ENCODE measurements at regions not wholly inside any gene's neighbourhood (a gene's known extent, or its start where the extent isn't known, plus 50 kb on each side); places are given as distances from the start of the nearest gene placed in this dataset.

DNA sequence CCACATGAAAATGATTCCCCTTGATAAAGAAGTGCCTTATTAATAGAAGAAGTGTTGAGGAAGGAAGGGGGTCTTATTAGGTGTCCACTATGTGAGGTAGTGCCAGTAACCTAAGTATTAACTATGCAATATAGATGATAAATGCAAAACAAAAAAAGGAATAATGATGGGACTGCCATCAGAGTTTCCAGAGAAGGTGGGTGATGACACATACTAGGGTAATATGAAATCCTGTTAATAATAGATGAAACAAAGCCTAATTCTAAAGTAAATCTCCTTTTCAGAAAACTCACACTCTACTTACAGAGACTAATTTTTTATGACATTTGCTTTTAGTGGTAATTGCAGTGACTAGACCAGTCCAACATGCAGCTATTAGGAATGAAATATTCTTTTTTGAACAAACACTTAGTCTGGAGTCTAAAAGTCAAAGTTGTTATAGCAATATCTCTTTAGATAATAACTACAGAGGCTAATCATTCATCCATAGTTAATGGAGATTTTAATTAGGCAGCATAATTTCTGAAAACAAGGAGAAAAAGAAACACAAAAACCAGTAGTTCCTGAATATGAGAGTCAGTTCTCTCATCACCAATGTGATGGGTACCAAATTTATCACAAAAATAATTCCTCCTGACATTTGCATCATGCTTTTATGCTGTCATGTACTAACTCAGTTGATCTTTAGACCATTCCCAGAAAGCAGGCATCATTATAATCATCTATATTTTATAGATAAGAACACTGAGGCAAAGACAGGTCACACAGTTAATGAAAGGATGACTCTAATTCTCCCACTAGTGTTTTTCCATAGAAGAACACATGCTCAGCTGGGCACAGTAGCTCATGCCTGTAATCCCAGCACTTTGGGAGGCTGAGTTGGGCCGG, 208.8 kb upstream of the ARG1 start:
- TF ChIP-seq EZH2 (IDR thresholded peaks at IDR 0.05; ENCODE audit: borderline replicate concordance, low read depth, low read length, poor library complexity, severe bottlenecking) = no peak
- TF ChIP-seq, protein P1, sequence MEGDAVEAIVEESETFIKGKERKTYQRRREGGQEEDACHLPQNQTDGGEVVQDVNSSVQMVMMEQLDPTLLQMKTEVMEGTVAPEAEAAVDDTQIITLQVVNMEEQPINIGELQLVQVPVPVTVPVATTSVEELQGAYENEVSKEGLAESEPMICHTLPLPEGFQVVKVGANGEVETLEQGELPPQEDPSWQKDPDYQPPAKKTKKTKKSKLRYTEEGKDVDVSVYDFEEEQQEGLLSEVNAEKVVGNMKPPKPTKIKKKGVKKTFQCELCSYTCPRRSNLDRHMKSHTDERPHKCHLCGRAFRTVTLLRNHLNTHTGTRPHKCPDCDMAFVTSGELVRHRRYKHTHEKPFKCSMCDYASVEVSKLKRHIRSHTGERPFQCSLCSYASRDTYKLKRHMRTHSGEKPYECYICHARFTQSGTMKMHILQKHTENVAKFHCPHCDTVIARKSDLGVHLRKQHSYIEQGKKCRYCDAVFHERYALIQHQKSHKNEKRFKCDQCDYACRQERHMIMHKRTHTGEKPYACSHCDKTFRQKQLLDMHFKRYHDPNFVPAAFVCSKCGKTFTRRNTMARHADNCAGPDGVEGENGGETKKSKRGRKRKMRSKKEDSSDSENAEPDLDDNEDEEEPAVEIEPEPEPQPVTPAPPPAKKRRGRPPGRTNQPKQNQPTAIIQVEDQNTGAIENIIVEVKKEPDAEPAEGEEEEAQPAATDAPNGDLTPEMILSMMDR (conservative IDR thresholded peaks at IDR 0.05; ENCODE audit: low read depth, low read length) = no peak
- Histone ChIP-seq H3K4me3 (ENCODE audit: low read depth, low read length, poor library complexity, severe bottlenecking) (no peak overlapping the region), H3K9me3 (ENCODE audit: low read depth, low read length, poor library complexity, severe bottlenecking) (no peaks in the 10 kb centered on the region), H3K27me3 (replicated peaks; ENCODE audit: insufficient read depth, low read depth, low read length, poor library complexity) (no peaks in the 10 kb centered on the region), H3K27ac (ENCODE audit: low read depth, low read length, poor library complexity, severe bottlenecking) (no peak overlapping the region), H3K4me1 (ENCODE audit: insufficient read depth, low read length, poor library complexity, severe bottlenecking) (peaks cover 35% of the 10 kb centered on the region), H3K36me3 (ENCODE audit: insufficient read depth, low read length, poor library complexity, severe bottlenecking) (no peaks in the 10 kb centered on the region)
- intact Hi-C loops (cut with micrococcal nuclease; ENCODE audit: unreplicated experiment) = no loop called here
- BruUV-seq (replicated peaks) = no TSS peak
- no peak for DNase-seq (ENCODE audit: low spot score)
- ChIA-PET CTCF (no interaction called here), POLR2A (ENCODE audit: low non-redundant PET) (no interaction called here)

DNA sequence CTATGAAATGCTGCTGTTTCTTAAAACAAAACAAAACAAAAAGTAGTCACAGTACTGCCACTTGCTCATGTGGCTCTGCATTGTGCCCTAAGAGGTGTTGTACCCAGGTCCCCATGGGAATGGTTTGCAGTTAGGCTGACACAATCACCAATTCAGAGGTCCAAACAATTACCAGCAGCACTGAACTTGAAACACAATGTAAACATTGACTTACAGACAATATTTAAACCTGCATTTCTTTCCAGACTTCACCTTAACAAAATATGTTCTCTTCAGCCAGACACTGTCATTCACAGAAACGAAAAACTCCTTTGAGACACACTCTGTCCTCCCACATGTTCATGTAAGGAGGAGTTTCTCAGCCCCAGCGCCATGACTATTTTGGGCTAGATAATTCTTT, 206.8 kb upstream of the ARG1 start:
- no TSS peak for BruUV-seq (replicated peaks)
- intact Hi-C loops (cut with micrococcal nuclease; ENCODE audit: unreplicated experiment) = no loop called here

DNA sequence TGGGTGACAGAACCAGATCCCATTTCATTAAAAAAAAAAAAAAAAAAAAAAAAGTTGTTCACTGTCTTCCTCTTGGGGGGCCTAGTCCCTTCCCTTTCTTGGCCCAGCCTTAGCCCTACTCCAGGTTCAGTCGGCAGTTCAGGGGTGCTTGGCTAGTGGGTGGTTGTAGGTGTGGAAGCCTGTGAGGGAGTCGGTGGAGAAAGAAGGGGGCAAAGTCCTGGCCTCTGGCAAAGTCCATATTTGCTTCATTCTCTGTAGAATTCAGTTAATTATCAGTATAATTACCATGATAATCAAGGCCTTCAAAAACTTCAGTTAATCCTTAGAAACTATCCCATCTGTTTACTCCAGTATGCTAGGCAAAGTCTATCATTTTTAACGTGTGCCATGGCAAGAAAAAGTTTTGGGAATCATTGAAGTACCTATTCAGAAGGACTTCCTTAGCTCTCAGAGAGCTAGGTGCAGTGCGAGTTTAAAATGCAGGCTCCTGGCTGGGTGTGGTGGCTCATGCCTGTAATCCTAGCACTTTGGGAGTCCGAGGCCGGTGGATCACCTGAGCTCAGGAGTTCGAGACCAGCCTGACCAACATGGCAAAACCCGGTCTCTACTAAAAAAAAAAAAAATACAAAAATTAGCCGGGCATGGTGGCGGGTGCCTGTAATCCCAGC, 205.7 kb upstream of the ARG1 start:
- H3K27ac ChIP-seq (ENCODE audit: low read depth, low read length, poor library complexity, severe bottlenecking) = peak overlapping the region; percentile 84
- no peak for DNase-seq (ENCODE audit: low spot score)
- intact Hi-C loops (cut with micrococcal nuclease; ENCODE audit: unreplicated experiment) = no loop called here
- CTCF ChIA-PET = interaction anchor here (0.6 kb wide), 1 partner anchor 171 kb away, joined by 3 read pairs; no protein-coding TSS in a partner anchor
- H3K4me1 ChIP-seq (ENCODE audit: insufficient read depth, low read length, poor library complexity, severe bottlenecking) = peaks cover 38% of the 10 kb centered on the region
- H3K4me3 ChIP-seq (ENCODE audit: low read depth, low read length, poor library complexity, severe bottlenecking) = no peak overlapping the region
- no peaks in the 10 kb centered on the region for H3K27me3 ChIP-seq (replicated peaks; ENCODE audit: insufficient read depth, low read depth, low read length, poor library complexity)
- peaks cover 13% of the 10 kb centered on the region for H3K9me3 ChIP-seq (ENCODE audit: low read depth, low read length, poor library complexity, severe bottlenecking)
- POLR2A ChIA-PET (ENCODE audit: low non-redundant PET) = no interaction called here
- H3K36me3 ChIP-seq (ENCODE audit: insufficient read depth, low read length, poor library complexity, severe bottlenecking) = no peaks in the 10 kb centered on the region
- no TSS peak for BruUV-seq (replicated peaks)
- TF ChIP-seq EZH2 (IDR thresholded peaks at IDR 0.05; ENCODE audit: borderline replicate concordance, low read depth, low read length, poor library complexity, severe bottlenecking) = no peak
- TF ChIP-seq, protein P1 (conservative IDR thresholded peaks at IDR 0.05; ENCODE audit: low read depth, low read length) = no peak

More for the DNA sequence above, 206.8 kb upstream of the ARG1 start:
- peak overlapping the region; percentile 84 for H3K27ac ChIP-seq (ENCODE audit: low read depth, low read length, poor library complexity, severe bottlenecking)
- H3K36me3 ChIP-seq (ENCODE audit: insufficient read depth, low read length, poor library complexity, severe bottlenecking) = no peaks in the 10 kb centered on the region
- TF ChIP-seq, protein P1 (conservative IDR thresholded peaks at IDR 0.05; ENCODE audit: low read depth, low read length) = no peak
- no peak for TF ChIP-seq EZH2 (IDR thresholded peaks at IDR 0.05; ENCODE audit: borderline replicate concordance, low read depth, low read length, poor library complexity, severe bottlenecking)
- peaks cover 38% of the 10 kb centered on the region for H3K4me1 ChIP-seq (ENCODE audit: insufficient read depth, low read length, poor library complexity, severe bottlenecking)
- H3K9me3 ChIP-seq (ENCODE audit: low read depth, low read length, poor library complexity, severe bottlenecking) = peaks cover 13% of the 10 kb centered on the region
- POLR2A ChIA-PET (ENCODE audit: low non-redundant PET) = no interaction called here
- CTCF ChIA-PET = no interaction called here
- DNase-seq (ENCODE audit: low spot score) = no peak
- no peaks in the 10 kb centered on the region for H3K27me3 ChIP-seq (replicated peaks; ENCODE audit: insufficient read depth, low read depth, low read length, poor library complexity)
- H3K4me3 ChIP-seq (ENCODE audit: low read depth, low read length, poor library complexity, severe bottlenecking) = no peak overlapping the region

All from A673 (cell line).